VCaP (cell line): ENCODE measurements at regions not wholly inside any gene's neighbourhood (a gene's known extent, or its start where the extent isn't known, plus 50 kb on each side); places are given as distances from the start of the nearest gene placed in this dataset.
A peak's percentile ranks its signal among the peaks of the same experiment; 100 is the strongest.

ENCODE experiments used
- H3K27ac ChIP-seq: fragments of 450-650 bp; 2 replicates; pipeline ENCODE4 v1.5.1; 2017
- CTCF ChIP-seq: fragments of 450-650 bp; conservative IDR thresholded peaks from 2 replicates; pipeline ENCODE4 v1.5.1; 2017; ENCODE audit warnings: mild to moderate bottlenecking, moderate library complexity

- TF ChIP-seq CTCF = no peak
- H3K27ac ChIP-seq = peak overlapping the region; percentile 78; the same call in 1 of the 2 replicates
These were observed 211.6 kb upstream of the CIBAR2 start for GRCh38 chr16:85323961-85324253.

- TF ChIP-seq CTCF = no peak
- H3K27ac ChIP-seq = no peak overlapping the region
These were observed 212.2 kb upstream of the CIBAR2 start for GRCh38 chr16:85324488-85324887.

GRCh38 chr16:85326113-85326793, 214.0 kb upstream of the CIBAR2 start:
- no peak overlapping the region for H3K27ac ChIP-seq
- no peak for TF ChIP-seq CTCF

GRCh38 chr16:85326794-85327181, 214.5 kb upstream of the CIBAR2 start:
- TF ChIP-seq CTCF = no peak
- H3K27ac ChIP-seq = no peak overlapping the region

- no peak overlapping the region for H3K27ac ChIP-seq
- TF ChIP-seq CTCF = no peak
These were observed 215.7 kb upstream of the CIBAR2 start for GRCh38 chr16:85327731-85328675.

GRCh38 chr16:85328676-85329058, 216.4 kb upstream of the CIBAR2 start:
- TF ChIP-seq CTCF = no peak
- no peak overlapping the region for H3K27ac ChIP-seq

GRCh38 chr16:85329059-85329812, 217.0 kb upstream of the CIBAR2 start:
- no peak for TF ChIP-seq CTCF
- H3K27ac ChIP-seq = peak overlapping the region; percentile 54
